ENCODE measurements at regions not wholly inside any gene's neighbourhood (a gene's known extent, or its start where the extent isn't known, plus 50 kb on each side); places are given as distances from the start of the nearest gene placed in this dataset.
"Not testable (repeated sequence)": the region's sequence is repeated elsewhere in the genome, so short reads cannot be mapped to it uniquely, and the experiment has no call there.

GRCh38 chr10:53543410-53543809, 770.8 kb upstream of the MBL2 start:
- no peak for DNase-seq (ENCODE audit: low read depth in 2 of 2)

GRCh38 chr10:53537508-53537907, 764.9 kb upstream of the MBL2 start:
- peak in 1 of 2 donors; percentile 51 for DNase-seq (ENCODE audit: low read depth in 2 of 2)

GRCh38 chr10:53536322-53536721, 763.7 kb upstream of the MBL2 start:
- no peak for DNase-seq (ENCODE audit: low read depth in 2 of 2)

- no peak for DNase-seq (ENCODE audit: low read depth in 2 of 2)
Measured at GRCh38 chr10:53534428-53534827, 761.8 kb upstream of the MBL2 start.

- no peak for DNase-seq (ENCODE audit: low read depth in 2 of 2)
Measured at GRCh38 chr10:53528974-53529373, 756.4 kb upstream of the MBL2 start.

- DNase-seq (ENCODE audit: low read depth in 2 of 2): no peak
Measured at GRCh38 chr10:53521046-53521445, 748.5 kb upstream of the MBL2 start.

- no peak for DNase-seq (ENCODE audit: low read depth in 2 of 2)
Measured at GRCh38 chr10:53508197-53508596, 735.6 kb upstream of the MBL2 start.

- not testable (repeated sequence) for DNase-seq (ENCODE audit: low read depth in 2 of 2)
Measured at GRCh38 chr10:53504492-53504891, 731.9 kb upstream of the MBL2 start.

- DNase-seq (ENCODE audit: low read depth in 2 of 2): no peak
Measured at GRCh38 chr10:53491774-53492173, 719.2 kb upstream of the MBL2 start.

- no peak for DNase-seq (ENCODE audit: low read depth in 2 of 2)
Measured at GRCh38 chr10:53490553-53490952, 718.0 kb upstream of the MBL2 start.

GRCh38 chr10:53489335-53490182, 717.0 kb upstream of the MBL2 start:
- no peak for DNase-seq (ENCODE audit: low read depth in 2 of 2)

GRCh38 chr10:53487019-53487983, 714.7 kb upstream of the MBL2 start:
- no peak for DNase-seq (ENCODE audit: low read depth in 2 of 2)

GRCh38 chr10:53485422-53485821, 712.8 kb upstream of the MBL2 start:
- not testable (repeated sequence) for DNase-seq (ENCODE audit: low read depth in 2 of 2)

GRCh38 chr10:53479365-53479764, 706.8 kb upstream of the MBL2 start:
- DNase-seq (ENCODE audit: low read depth in 2 of 2): no peak

- no peak for DNase-seq (ENCODE audit: low read depth in 2 of 2)
Measured at GRCh38 chr10:53477313-53477675, 704.7 kb upstream of the MBL2 start.

- no peak for DNase-seq (ENCODE audit: low read depth in 2 of 2)
Measured at GRCh38 chr10:53476650-53477312, 704.2 kb upstream of the MBL2 start.

- DNase-seq (ENCODE audit: low read depth in 2 of 2): no peak
Measured at GRCh38 chr10:53469383-53469782, 696.8 kb upstream of the MBL2 start.

- DNase-seq (ENCODE audit: low read depth in 2 of 2): no peak
Measured at GRCh38 chr10:53463539-53463938, 691.0 kb upstream of the MBL2 start.

- no peak for DNase-seq (ENCODE audit: low read depth in 2 of 2)
Measured at GRCh38 chr10:53458007-53458406, 685.4 kb upstream of the MBL2 start.

- DNase-seq (ENCODE audit: low read depth in 2 of 2): peak in 1 of 2 donors; percentile 2
Measured at GRCh38 chr10:53453196-53453595, 680.6 kb upstream of the MBL2 start.

GRCh38 chr10:53447576-53447975, 675.0 kb upstream of the MBL2 start:
- no peak for DNase-seq (ENCODE audit: low read depth in 2 of 2)

- no peak for DNase-seq (ENCODE audit: low read depth in 2 of 2)
Measured at GRCh38 chr10:53441843-53442242, 669.3 kb upstream of the MBL2 start.

All from lung microvascular endothelial cell (primary cell).